Mesothelial cell of epicardium (in vitro differentiated cells): ENCODE measurements at regions not wholly inside any gene's neighbourhood (a gene's known extent, or its start where the extent isn't known, plus 50 kb on each side); places are given as distances from the start of the nearest gene placed in this dataset.

Experiments
- DNase-seq, 2 experiments: peaks; one replicate each; pipeline ENCODE4 v3.0.0; 2021; ENCODE audit warnings: low spot score in 2 of 2; ENCODE audit not compliant: unreplicated experiment in 2 of 2
- H3K27ac Mint-ChIP-seq: 2 replicates; pipeline ENCODE4 v1.8.0; 2021; ENCODE audit warnings: mixed read lengths
- H3K27me3 Mint-ChIP-seq: 2 replicates; pipeline ENCODE4 v1.8.0; 2021; ENCODE audit warnings: low read depth, mixed read lengths
- H3K36me3 Mint-ChIP-seq: 2 replicates; pipeline ENCODE4 v1.8.0; 2021; ENCODE audit warnings: mixed read lengths
- H3K4me1 Mint-ChIP-seq: 2 replicates; pipeline ENCODE4 v1.8.0; 2021; ENCODE audit warnings: mixed read lengths
- H3K4me3 Mint-ChIP-seq: 2 replicates; pipeline ENCODE4 v1.8.0; 2021; ENCODE audit warnings: mild to moderate bottlenecking, moderate library complexity, mixed read lengths
- H3K9me3 Mint-ChIP-seq: 2 replicates; pipeline ENCODE4 v1.8.0; 2021; ENCODE audit warnings: mixed read lengths
- TF ChIP-seq, protein P1 (sequence below): fragments of 200-600 bp; sonication (generic); IDR thresholded peaks from one replicate; pipeline ENCODE4 v1.5.0; 2021; ENCODE audit warnings: antibody characterized with exemption; ENCODE audit not compliant: unreplicated experiment

DNA sequence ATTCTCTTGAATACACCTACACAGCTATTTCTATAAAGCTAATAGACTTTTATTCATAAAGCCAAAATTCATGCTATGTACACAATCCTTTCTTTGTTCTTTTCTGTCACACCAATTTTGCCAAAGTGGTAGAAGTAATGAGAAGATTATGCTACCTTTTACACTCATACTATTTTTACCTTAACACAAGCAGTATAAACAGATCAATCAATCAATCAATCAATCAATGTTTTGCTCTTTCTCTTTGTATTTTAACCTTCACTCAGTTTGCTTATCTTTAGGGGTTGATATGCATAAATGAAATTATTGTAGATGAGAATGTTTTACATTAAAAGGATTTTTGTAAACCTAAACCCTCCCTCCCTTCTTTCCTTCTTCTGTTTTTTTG, 878.6 kb downstream of the RAPGEF2 start:
- H3K4me1 Mint-ChIP-seq = peaks cover 5% of the 10 kb centered on the region

DNA sequence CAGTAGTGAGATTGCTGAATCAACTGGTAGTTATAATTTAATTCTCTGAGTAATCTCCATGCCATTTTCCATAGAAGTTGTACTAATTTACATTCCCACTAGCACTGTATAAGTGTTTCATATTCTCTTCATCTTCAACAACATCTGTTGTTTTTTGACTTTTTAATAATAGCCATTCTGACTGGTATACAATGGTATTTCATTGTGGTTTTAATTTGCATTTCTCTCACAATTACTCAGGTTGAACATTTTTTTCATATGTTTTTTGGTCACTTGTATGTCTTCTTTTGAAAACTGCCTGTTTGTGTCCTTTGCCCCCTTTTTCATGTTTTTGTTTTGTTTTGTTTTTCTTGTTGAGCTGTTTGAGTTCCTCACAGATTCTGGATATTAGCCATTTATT, 880.2 kb downstream of the RAPGEF2 start:
- peaks cover 4% of the 10 kb centered on the region for H3K9me3 Mint-ChIP-seq
- no peak for DNase-seq
- TF ChIP-seq, protein P1, sequence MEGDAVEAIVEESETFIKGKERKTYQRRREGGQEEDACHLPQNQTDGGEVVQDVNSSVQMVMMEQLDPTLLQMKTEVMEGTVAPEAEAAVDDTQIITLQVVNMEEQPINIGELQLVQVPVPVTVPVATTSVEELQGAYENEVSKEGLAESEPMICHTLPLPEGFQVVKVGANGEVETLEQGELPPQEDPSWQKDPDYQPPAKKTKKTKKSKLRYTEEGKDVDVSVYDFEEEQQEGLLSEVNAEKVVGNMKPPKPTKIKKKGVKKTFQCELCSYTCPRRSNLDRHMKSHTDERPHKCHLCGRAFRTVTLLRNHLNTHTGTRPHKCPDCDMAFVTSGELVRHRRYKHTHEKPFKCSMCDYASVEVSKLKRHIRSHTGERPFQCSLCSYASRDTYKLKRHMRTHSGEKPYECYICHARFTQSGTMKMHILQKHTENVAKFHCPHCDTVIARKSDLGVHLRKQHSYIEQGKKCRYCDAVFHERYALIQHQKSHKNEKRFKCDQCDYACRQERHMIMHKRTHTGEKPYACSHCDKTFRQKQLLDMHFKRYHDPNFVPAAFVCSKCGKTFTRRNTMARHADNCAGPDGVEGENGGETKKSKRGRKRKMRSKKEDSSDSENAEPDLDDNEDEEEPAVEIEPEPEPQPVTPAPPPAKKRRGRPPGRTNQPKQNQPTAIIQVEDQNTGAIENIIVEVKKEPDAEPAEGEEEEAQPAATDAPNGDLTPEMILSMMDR = no peak

More for the DNA sequence above, 878.6 kb downstream of the RAPGEF2 start:
- no peak for DNase-seq
- Mint-ChIP-seq H3K4me3 (no peak overlapping the region), H3K9me3 (peaks cover 4% of the 10 kb centered on the region), H3K27ac (no peak overlapping the region), H3K27me3 (no peaks in the 10 kb centered on the region), H3K36me3 (no peaks in the 10 kb centered on the region)
- TF ChIP-seq, protein P1 = no peak

DNA sequence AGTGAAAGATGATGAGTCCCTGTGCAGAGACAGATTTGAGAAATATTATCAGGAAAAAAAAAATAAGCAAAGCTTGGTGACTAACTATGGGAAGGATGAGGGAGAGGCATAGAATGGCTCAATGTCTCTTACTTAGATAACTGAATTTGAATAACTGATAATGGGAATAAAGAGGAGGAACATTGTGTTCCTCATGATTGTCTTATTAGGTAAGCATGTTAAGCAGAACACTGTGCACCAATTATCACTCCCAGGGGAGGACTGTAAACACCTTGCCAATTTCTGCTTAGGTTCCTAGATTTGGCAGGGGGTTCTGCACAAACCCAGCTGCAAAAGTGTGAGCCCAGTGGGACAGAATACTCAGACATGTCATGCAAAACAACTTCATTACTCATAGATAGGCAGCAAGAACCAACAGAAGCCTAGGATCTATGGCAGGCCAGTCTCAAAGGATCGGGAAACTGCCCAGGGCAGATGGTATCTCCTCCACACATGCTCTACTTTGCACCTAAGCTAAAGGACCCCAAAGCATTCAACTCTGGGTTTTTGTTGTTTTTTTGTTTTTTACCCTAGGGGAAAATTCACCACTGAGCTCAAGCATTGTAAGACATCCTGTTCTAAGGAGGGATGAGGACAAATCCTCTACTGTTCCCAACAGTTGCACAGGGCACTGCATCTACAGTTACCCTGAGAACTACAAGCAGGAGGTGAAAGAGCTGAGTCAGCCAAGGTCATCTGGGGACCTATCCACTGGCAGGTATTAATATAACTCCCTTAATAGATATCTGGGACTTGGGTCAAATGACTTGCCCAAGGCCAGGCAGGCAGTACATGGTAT, 907.0 kb downstream of the RAPGEF2 start:
- H3K27me3 Mint-ChIP-seq = no peaks in the 10 kb centered on the region
- H3K27ac Mint-ChIP-seq = no peak overlapping the region
- peaks cover 23% of the 10 kb centered on the region for H3K9me3 Mint-ChIP-seq
- no peak overlapping the region for H3K4me3 Mint-ChIP-seq
- TF ChIP-seq, protein P1 = no peak
- no peaks in the 10 kb centered on the region for H3K36me3 Mint-ChIP-seq
- H3K4me1 Mint-ChIP-seq = no peaks in the 10 kb centered on the region
- DNase-seq = no peak

More for the DNA sequence above, 880.2 kb downstream of the RAPGEF2 start:
- Mint-ChIP-seq H3K36me3 (no peaks in the 10 kb centered on the region), H3K4me1 (peaks cover 5% of the 10 kb centered on the region), H3K4me3 (no peak overlapping the region), H3K27ac (no peak overlapping the region), H3K27me3 (no peaks in the 10 kb centered on the region)

DNA sequence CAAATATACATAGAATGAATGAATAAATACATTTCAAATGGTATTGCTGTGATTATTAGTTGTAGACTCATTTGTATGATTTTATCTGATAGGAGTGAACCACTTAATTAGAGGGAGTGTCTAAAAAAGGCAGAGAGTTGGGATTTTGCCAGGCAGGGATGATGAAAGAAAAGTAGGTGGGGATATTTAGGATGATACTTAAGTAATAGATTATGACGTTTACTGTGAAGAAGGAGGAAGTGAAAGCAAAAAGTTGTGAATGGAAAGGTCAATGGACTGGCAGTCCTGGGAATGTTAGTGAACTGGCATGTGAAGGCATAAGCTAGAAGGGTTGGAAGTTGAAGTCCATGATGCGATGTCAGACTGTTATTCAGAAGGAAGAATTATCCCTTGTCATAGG, 917.1 kb downstream of the RAPGEF2 start:
- TF ChIP-seq, protein P1 = no peak
- no peak overlapping the region for H3K4me3 Mint-ChIP-seq
- no peaks in the 10 kb centered on the region for H3K27me3 Mint-ChIP-seq
- peaks cover 28% of the 10 kb centered on the region for H3K9me3 Mint-ChIP-seq
- H3K36me3 Mint-ChIP-seq = no peaks in the 10 kb centered on the region
- no peak for DNase-seq
- H3K4me1 Mint-ChIP-seq = no peaks in the 10 kb centered on the region
- H3K27ac Mint-ChIP-seq = no peak overlapping the region

DNA sequence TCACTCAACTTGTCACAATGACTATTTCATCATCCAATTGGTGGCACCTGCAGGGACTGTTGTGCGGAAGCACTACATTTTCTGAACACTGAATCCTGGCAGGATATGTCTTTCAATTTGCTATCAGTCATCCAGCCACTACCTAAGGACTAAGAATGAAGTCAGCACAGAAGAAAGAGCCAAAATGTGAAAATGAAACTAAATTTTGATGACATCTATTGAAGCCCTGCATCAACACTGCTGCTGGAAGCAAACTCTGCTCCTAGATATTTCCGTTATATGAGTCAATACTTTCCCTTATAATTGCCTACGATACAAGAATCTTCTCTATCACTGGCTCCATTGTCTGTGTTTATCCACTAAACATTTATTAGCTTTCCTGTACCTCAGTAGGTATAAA, 917.9 kb downstream of the RAPGEF2 start:
- Mint-ChIP-seq H3K9me3 (peaks cover 29% of the 10 kb centered on the region), H3K4me3 (no peak overlapping the region), H3K27ac (no peak overlapping the region), H3K36me3 (no peaks in the 10 kb centered on the region), H3K4me1 (no peaks in the 10 kb centered on the region), H3K27me3 (no peaks in the 10 kb centered on the region)
- no peak for DNase-seq
- TF ChIP-seq, protein P1 = no peak
